ENCODE measurements at regions not wholly inside any gene's neighbourhood (a gene's known extent, or its start where the extent isn't known, plus 50 kb on each side); places are given as distances from the start of the nearest gene placed in this dataset.

DNA sequence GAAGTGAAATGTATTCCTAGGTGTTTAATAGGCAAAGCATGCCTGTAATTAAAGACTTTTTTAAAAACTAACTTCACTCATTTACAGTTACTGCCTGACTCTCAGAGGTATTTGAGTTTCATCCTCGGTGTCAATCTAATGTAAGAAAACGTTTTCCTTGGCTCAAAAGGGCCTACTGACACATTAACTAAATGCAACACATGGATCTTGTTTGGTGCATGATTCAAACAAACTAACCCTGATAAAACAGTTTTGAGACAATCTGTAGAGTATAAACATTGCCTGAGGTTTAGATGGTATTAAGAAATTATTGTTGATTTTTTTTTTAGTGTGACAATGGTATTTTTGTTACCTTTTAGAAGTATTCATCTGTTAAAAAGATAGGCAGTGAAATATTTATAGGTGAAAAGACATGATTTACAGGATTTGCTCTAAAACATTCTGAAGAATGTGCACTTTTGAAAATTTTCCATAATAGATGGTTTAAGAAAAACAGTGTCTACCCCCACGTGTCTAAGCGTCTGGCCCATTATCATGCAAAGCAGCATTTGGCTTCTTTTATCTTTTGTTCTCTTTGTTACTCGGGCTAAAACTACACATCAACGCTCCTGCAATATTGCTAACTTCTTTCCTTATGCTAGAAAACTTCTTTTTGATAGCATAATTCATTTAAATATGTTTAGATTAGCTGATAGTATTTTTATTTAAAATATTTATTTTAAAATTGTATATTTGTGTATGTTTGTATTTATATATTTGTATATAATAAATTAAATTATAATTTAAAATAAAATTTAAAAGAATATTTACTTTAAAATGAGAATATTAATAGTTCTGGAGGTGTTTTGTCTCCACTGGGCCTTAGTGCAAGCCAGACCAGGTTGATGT, 160.2 kb upstream of the NDUFV2 start:
- Histone ChIP-seq H3K27ac (ENCODE audit: insufficient read depth in 1 of 2, low read depth in 1 of 2, low read length in 2 of 2, poor library complexity in 1 of 2, severe bottlenecking in 2 of 2) (no peak overlapping the region), H3K27me3 (replicated peaks in 2 of 5; ENCODE audit: control insufficient read depth in 4 of 5, insufficient read depth in 5 of 5, low read length in 4 of 5) (no peaks in the 10 kb centered on the region), H3K36me3 (ENCODE audit: control insufficient read depth in 4 of 4, insufficient read depth in 4 of 4, low read length in 3 of 4) (no peaks in the 10 kb centered on the region), H3K9me3 (ENCODE audit: control extremely low read depth in 1 of 5, control insufficient read depth in 4 of 5, insufficient read depth in 2 of 5, low read depth in 1 of 5, low read length in 4 of 5) (peaks cover 0 to 6% (median 0%) of the 10 kb centered on the region in 5 experiments), H3K4me3 (ENCODE audit: control insufficient read depth in 1 of 7, extremely low read depth in 1 of 7, insufficient read depth in 4 of 7, low read depth in 2 of 7, low read length in 6 of 7) (no peak overlapping the region), H3K4me1 (ENCODE audit: control extremely low read depth in 1 of 4, control insufficient read depth in 4 of 4, insufficient read depth in 4 of 4, low read length in 3 of 4) (peaks cover 0 to 14% (median 0%) of the 10 kb centered on the region in 4 experiments)
- DNase-seq: no peak
- WGBS (ENCODE audit: insufficient coverage): 100% methylated on average over 2 of the region's 6 CpGs
- ChIA-PET CTCF (no interaction called here), POLR2A (no interaction called here)

- Histone ChIP-seq H3K9me3 (ENCODE audit: control extremely low read depth in 1 of 5, control insufficient read depth in 4 of 5, insufficient read depth in 2 of 5, low read depth in 1 of 5, low read length in 4 of 5) (peaks cover 0 to 8% (median 0%) of the 10 kb centered on the region in 5 experiments), H3K4me1 (ENCODE audit: control extremely low read depth in 1 of 4, control insufficient read depth in 4 of 4, insufficient read depth in 4 of 4, low read length in 3 of 4) (peaks cover 0 to 14% (median 0%) of the 10 kb centered on the region in 4 experiments), H3K27ac (ENCODE audit: insufficient read depth in 1 of 2, low read depth in 1 of 2, low read length in 2 of 2, poor library complexity in 1 of 2, severe bottlenecking in 2 of 2) (no peak overlapping the region), H3K4me3 (ENCODE audit: control insufficient read depth in 1 of 7, extremely low read depth in 1 of 7, insufficient read depth in 4 of 7, low read depth in 2 of 7, low read length in 6 of 7) (no peak overlapping the region), H3K27me3 (replicated peaks in 2 of 5; ENCODE audit: control insufficient read depth in 4 of 5, insufficient read depth in 5 of 5, low read length in 4 of 5) (peaks cover 0 to 1% (median 0%) of the 10 kb centered on the region in 5 experiments), H3K36me3 (ENCODE audit: control insufficient read depth in 4 of 4, insufficient read depth in 4 of 4, low read length in 3 of 4) (no peaks in the 10 kb centered on the region)
- POLR2A ChIA-PET: no interaction called here
- DNase-seq: no peak
- CTCF ChIA-PET: no interaction called here
- 89% methylated on average over 12 of the region's 15 CpGs for WGBS (ENCODE audit: insufficient coverage)
Measured at GRCh38 chr18:8942909-8943545, 159.5 kb upstream of the NDUFV2 start.

DNA sequence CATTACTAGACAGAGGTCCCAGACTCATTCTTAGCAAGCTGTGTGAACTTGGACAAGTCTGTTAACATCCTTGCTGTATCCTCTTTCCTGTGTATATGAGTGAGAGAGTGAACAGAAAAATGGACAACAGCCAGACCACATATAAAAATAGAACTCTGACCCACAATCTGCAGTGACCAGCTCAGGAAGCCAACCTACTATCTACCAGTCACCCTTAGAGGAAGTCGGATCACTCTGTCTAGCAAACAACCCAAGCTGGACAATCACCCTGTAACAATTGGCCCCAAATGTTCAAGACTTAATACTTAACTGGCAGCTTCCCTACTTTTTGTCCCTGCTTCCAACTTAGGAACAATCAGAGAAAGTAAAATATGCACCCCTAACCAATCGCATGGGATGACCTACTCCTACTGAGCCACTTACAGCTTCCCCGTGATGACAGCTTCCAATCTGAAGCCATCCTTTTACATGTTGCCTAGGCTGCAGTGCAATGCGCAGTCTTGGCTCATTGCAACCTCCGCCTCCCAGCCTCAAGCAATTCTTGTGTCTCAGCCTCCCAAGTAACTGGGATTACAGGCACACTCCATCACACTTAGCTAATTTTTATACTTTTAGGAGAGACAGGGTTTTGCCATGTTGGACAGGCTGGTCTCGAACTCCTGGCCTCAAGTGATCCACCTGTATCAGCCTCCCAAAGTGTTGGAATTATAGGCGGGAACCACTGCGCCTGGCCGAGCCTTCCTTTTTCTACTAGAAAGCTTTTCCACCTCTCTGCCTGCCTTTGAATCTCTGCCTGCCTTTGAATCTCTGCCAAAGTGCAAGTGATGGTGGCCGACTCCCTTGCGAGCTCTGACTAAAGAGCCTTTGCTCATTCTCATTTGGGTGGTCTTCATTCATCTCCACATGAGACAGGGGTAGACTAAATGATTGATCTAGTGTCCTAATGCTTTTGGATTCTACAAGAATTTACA, 158.3 kb upstream of the NDUFV2 start:
- Histone ChIP-seq H3K27me3 (replicated peaks in 2 of 5; ENCODE audit: control insufficient read depth in 4 of 5, insufficient read depth in 5 of 5, low read length in 4 of 5) (peaks cover 0 to 8% (median 4%) of the 10 kb centered on the region in 5 experiments), H3K4me3 (ENCODE audit: control insufficient read depth in 1 of 7, extremely low read depth in 1 of 7, insufficient read depth in 4 of 7, low read depth in 2 of 7, low read length in 6 of 7) (no peak overlapping the region), H3K27ac (ENCODE audit: insufficient read depth in 1 of 2, low read depth in 1 of 2, low read length in 2 of 2, poor library complexity in 1 of 2, severe bottlenecking in 2 of 2) (no peak overlapping the region), H3K9me3 (ENCODE audit: control extremely low read depth in 1 of 5, control insufficient read depth in 4 of 5, insufficient read depth in 2 of 5, low read depth in 1 of 5, low read length in 4 of 5) (peaks cover 0 to 8% (median 0%) of the 10 kb centered on the region in 5 experiments), H3K36me3 (ENCODE audit: control insufficient read depth in 4 of 4, insufficient read depth in 4 of 4, low read length in 3 of 4) (no peaks in the 10 kb centered on the region), H3K4me1 (ENCODE audit: control extremely low read depth in 1 of 4, control insufficient read depth in 4 of 4, insufficient read depth in 4 of 4, low read length in 3 of 4) (peaks cover 0 to 6% (median 0%) of the 10 kb centered on the region in 4 experiments)
- WGBS (ENCODE audit: insufficient coverage): over 99% methylated on average over 11 of the region's 11 CpGs
- peak in 2 of 3 donors; percentile 14 to 54 for DNase-seq
- CTCF ChIA-PET: no interaction called here
- POLR2A ChIA-PET: no interaction called here

GRCh38 chr18:8944871-8945245, 157.6 kb upstream of the NDUFV2 start:
- POLR2A ChIA-PET: no interaction called here

GRCh38 chr18:8945514-8945913, 157.0 kb upstream of the NDUFV2 start:
- no peak for DNase-seq
- no peaks in the 10 kb centered on the region for H3K36me3 ChIP-seq (ENCODE audit: control insufficient read depth in 4 of 4, insufficient read depth in 4 of 4, low read length in 3 of 4)
- no peak overlapping the region for H3K4me3 ChIP-seq (ENCODE audit: control insufficient read depth in 1 of 7, extremely low read depth in 1 of 7, insufficient read depth in 4 of 7, low read depth in 2 of 7, low read length in 6 of 7)
- H3K4me1 ChIP-seq (ENCODE audit: control extremely low read depth in 1 of 4, control insufficient read depth in 4 of 4, insufficient read depth in 4 of 4, low read length in 3 of 4): no peaks in the 10 kb centered on the region
- POLR2A ChIA-PET: no interaction called here
- peaks cover 0 to 8% (median 0%) of the 10 kb centered on the region in 5 experiments for H3K9me3 ChIP-seq (ENCODE audit: control extremely low read depth in 1 of 5, control insufficient read depth in 4 of 5, insufficient read depth in 2 of 5, low read depth in 1 of 5, low read length in 4 of 5)
- H3K27ac ChIP-seq (ENCODE audit: insufficient read depth in 1 of 2, low read depth in 1 of 2, low read length in 2 of 2, poor library complexity in 1 of 2, severe bottlenecking in 2 of 2): no peak overlapping the region
- peaks cover 0 to 16% (median 4%) of the 10 kb centered on the region in 5 experiments for H3K27me3 ChIP-seq (replicated peaks in 2 of 5; ENCODE audit: control insufficient read depth in 4 of 5, insufficient read depth in 5 of 5, low read length in 4 of 5)
- CTCF ChIA-PET: no interaction called here
- 75% methylated on average over 1 of the region's 2 CpGs for WGBS (ENCODE audit: insufficient coverage)

More at GRCh38 chr18:8944871-8945245, 157.6 kb upstream of the NDUFV2 start:
- Histone ChIP-seq H3K4me1 (ENCODE audit: control extremely low read depth in 1 of 4, control insufficient read depth in 4 of 4, insufficient read depth in 4 of 4, low read length in 3 of 4) (peaks cover 0 to under 1% (median 0%) of the 10 kb centered on the region in 4 experiments), H3K27me3 (replicated peaks in 2 of 5; ENCODE audit: control insufficient read depth in 4 of 5, insufficient read depth in 5 of 5, low read length in 4 of 5) (peaks cover 0 to 14% (median 4%) of the 10 kb centered on the region in 5 experiments), H3K27ac (ENCODE audit: insufficient read depth in 1 of 2, low read depth in 1 of 2, low read length in 2 of 2, poor library complexity in 1 of 2, severe bottlenecking in 2 of 2) (no peak overlapping the region), H3K4me3 (ENCODE audit: control insufficient read depth in 1 of 7, extremely low read depth in 1 of 7, insufficient read depth in 4 of 7, low read depth in 2 of 7, low read length in 6 of 7) (no peak overlapping the region), H3K36me3 (ENCODE audit: control insufficient read depth in 4 of 4, insufficient read depth in 4 of 4, low read length in 3 of 4) (no peaks in the 10 kb centered on the region), H3K9me3 (ENCODE audit: control extremely low read depth in 1 of 5, control insufficient read depth in 4 of 5, insufficient read depth in 2 of 5, low read depth in 1 of 5, low read length in 4 of 5) (peaks cover 0 to 8% (median 0%) of the 10 kb centered on the region in 5 experiments)
- WGBS (ENCODE audit: insufficient coverage): 43% methylated on average over 4 of the region's 7 CpGs
- CTCF ChIA-PET: no interaction called here
- no peak for DNase-seq

GRCh38 chr18:8946066-8946838, 156.2 kb upstream of the NDUFV2 start:
- no peaks in the 10 kb centered on the region for H3K4me1 ChIP-seq (ENCODE audit: control extremely low read depth in 1 of 4, control insufficient read depth in 4 of 4, insufficient read depth in 4 of 4, low read length in 3 of 4)

More at GRCh38 chr18:8946066-8946838, 156.2 kb upstream of the NDUFV2 start:
- peaks cover 0 to 16% (median 4%) of the 10 kb centered on the region in 5 experiments for H3K27me3 ChIP-seq (replicated peaks in 2 of 5; ENCODE audit: control insufficient read depth in 4 of 5, insufficient read depth in 5 of 5, low read length in 4 of 5)
- no peak overlapping the region for H3K27ac ChIP-seq (ENCODE audit: insufficient read depth in 1 of 2, low read depth in 1 of 2, low read length in 2 of 2, poor library complexity in 1 of 2, severe bottlenecking in 2 of 2)
- H3K4me3 ChIP-seq (ENCODE audit: control insufficient read depth in 1 of 7, extremely low read depth in 1 of 7, insufficient read depth in 4 of 7, low read depth in 2 of 7, low read length in 6 of 7): no peak overlapping the region
- POLR2A ChIA-PET: no interaction called here
- peaks cover 0 to 9% (median under 1%) of the 10 kb centered on the region in 5 experiments for H3K9me3 ChIP-seq (ENCODE audit: control extremely low read depth in 1 of 5, control insufficient read depth in 4 of 5, insufficient read depth in 2 of 5, low read depth in 1 of 5, low read length in 4 of 5)
- H3K36me3 ChIP-seq (ENCODE audit: control insufficient read depth in 4 of 4, insufficient read depth in 4 of 4, low read length in 3 of 4): no peaks in the 10 kb centered on the region
- 64% methylated on average over 3 of the region's 5 CpGs for WGBS (ENCODE audit: insufficient coverage)
- DNase-seq: no peak
- CTCF ChIA-PET: no interaction called here
